Stomach smooth muscle (tissue), 2 donors: ENCODE measurements at regions not wholly inside any gene's neighbourhood (a gene's known extent, or its start where the extent isn't known, plus 50 kb on each side); places are given as distances from the start of the nearest gene placed in this dataset.

Source experiments
- H3K27ac ChIP-seq: one replicate; pipeline ENCODE4 v1.7.0; 2013; ENCODE audit warnings: mild to moderate bottlenecking, low read length, inconsistent platforms
- H3K27me3 ChIP-seq, 2 donors: one replicate each; pipeline ENCODE4 v1.7.0; 2013; ENCODE audit warnings: low read length in 2 of 2; ENCODE audit not compliant: insufficient read depth in 2 of 2, control insufficient read depth in 1 of 2
- H3K36me3 ChIP-seq, 2 donors: one replicate each; pipeline ENCODE4 v1.7.0; 2013; ENCODE audit warnings: low read length in 2 of 2; ENCODE audit not compliant: control insufficient read depth in 2 of 2, insufficient read depth in 2 of 2
- H3K4me1 ChIP-seq: one replicate; pipeline ENCODE4 v1.7.0; 2013; ENCODE audit warnings: low read length; ENCODE audit not compliant: control insufficient read depth, insufficient read depth
- H3K4me3 ChIP-seq, 2 donors: one replicate each; pipeline ENCODE4 v1.7.0; 2013; ENCODE audit warnings: low read length in 2 of 2
- H3K9ac ChIP-seq, 2 donors: one replicate each; pipeline ENCODE4 v1.7.0; 2013; ENCODE audit warnings: low read length in 2 of 2, mild to moderate bottlenecking in 1 of 2
- H3K9me3 ChIP-seq, 2 donors: one replicate each; pipeline ENCODE4 v1.7.0; 2013; ENCODE audit warnings: low read length in 2 of 2; ENCODE audit not compliant: control insufficient read depth in 2 of 2
- donor health status: healthy.
- donor health status: Pancreatic carcinoma.

DNA sequence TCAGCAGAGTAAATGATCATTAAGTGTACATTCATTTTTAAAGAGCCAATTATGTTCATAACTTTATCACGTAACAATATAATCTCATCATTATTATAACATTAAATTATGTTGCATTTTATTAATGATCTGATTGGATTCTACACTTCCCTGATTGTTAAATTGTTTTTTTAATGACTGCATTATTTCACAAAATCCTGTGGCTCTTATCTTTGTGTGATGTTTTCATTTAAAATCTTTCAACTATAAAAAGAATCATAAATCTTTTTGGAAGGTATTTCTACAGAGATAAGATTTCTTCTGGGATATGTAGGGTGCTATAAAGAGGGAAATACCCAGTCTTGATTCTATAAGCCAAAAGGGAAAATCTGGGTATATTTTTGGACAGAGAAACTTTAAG is 101.7 kb downstream of the ZIC5 start:
- H3K27me3 ChIP-seq, result no peaks in the 10 kb centered on the region
- H3K4me3 ChIP-seq, result no peak overlapping the region

DNA sequence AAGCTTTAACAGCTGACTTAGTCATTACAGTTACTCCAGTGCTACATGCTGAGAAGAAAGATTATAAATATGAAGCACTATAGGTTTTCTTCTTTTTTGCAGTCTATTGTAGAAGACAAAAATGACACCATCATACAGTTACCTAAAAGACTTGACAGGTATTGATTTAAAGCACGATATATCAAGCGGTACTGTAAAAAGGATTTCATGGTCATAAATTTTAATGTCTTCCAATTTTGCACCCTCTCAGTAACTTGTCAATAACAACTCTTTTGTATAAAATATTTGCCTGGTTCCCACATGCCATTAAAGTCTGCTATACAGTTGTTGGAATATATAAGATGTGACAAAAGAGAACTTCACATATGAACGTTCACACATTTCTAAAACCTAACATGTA is 102.8 kb downstream of the ZIC5 start:
- Histone ChIP-seq H3K27me3 (no peaks in the 10 kb centered on the region), H3K9ac (no peak overlapping the region), H3K4me1 (no peaks in the 10 kb centered on the region), H3K4me3 (no peak overlapping the region), H3K27ac (no peak overlapping the region), H3K9me3 (no peaks in the 10 kb centered on the region), H3K36me3 (peaks cover 0 to 2% of the 10 kb centered on the region in 2 donors)

More for the DNA sequence above, 101.7 kb downstream of the ZIC5 start:
- H3K9me3 ChIP-seq, result no peaks in the 10 kb centered on the region
- no peaks in the 10 kb centered on the region for H3K36me3 ChIP-seq
- no peak overlapping the region for H3K27ac ChIP-seq
- no peaks in the 10 kb centered on the region for H3K4me1 ChIP-seq
- no peak overlapping the region for H3K9ac ChIP-seq

DNA sequence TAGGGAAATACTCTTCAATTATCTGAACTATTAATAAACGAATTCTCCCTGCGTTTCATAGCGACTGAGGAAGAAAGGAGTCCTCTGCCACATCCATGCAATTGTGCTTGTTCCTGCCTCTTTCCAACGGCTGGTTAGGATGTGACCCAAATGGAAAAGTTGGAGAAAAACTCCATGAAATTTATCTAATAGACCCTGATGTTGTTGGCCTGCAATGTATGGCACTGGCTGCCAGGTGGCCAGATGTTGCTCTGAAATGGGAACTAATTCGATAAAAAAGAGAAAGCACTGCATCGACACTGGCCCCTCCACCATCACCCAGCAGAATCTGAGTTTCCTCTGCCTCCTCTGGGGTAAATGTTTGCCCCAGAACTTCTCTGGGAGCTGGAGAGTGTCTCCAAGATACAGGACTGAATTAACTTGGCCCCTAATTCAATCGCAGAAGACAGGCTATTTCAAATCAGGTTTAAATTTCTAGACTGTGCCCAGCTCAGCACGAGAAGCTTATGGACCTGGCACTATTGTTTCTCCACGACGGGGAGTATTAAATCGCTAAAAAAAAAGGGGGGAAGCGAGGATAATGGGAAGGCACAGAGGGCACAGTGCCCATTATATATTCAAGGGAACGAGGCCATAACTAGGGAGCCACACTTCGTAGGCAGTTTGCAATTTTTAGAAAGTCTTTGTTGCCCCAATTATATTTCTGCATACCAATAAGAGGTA is 103.9 kb downstream of the ZIC5 start:
- no peaks in the 10 kb centered on the region for H3K27me3 ChIP-seq
- peaks cover 0 to 2% of the 10 kb centered on the region in 2 donors for H3K36me3 ChIP-seq
- H3K4me1 ChIP-seq, result no peaks in the 10 kb centered on the region
- no peak overlapping the region for H3K4me3 ChIP-seq
- no peak overlapping the region for H3K9ac ChIP-seq
- no peak overlapping the region for H3K27ac ChIP-seq
- no peaks in the 10 kb centered on the region for H3K9me3 ChIP-seq

DNA sequence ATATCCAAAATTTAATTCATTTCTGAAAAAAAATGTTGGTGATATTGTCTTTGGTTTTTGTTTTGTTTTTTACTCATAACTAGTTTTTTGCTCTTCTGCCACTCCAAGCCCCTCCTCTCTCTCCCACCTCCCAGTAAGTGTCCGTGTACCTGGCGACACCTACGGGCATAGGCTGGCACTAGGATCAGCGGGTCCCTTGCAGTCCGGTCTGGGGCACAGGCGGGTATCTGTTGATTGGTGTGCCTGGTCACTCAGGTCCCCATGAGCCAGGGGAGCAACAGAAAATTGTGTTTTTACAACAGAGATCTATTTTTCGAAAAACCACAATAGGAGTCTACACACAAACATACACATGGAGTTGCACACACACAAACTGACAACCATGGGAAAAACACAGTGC is 104.8 kb downstream of the ZIC5 start:
- Histone ChIP-seq H3K4me1 (no peaks in the 10 kb centered on the region), H3K9me3 (no peaks in the 10 kb centered on the region), H3K9ac (no peak overlapping the region), H3K4me3 (no peak overlapping the region), H3K27ac (no peak overlapping the region), H3K36me3 (peaks cover 0 to 2% of the 10 kb centered on the region in 2 donors), H3K27me3 (no peaks in the 10 kb centered on the region)

DNA sequence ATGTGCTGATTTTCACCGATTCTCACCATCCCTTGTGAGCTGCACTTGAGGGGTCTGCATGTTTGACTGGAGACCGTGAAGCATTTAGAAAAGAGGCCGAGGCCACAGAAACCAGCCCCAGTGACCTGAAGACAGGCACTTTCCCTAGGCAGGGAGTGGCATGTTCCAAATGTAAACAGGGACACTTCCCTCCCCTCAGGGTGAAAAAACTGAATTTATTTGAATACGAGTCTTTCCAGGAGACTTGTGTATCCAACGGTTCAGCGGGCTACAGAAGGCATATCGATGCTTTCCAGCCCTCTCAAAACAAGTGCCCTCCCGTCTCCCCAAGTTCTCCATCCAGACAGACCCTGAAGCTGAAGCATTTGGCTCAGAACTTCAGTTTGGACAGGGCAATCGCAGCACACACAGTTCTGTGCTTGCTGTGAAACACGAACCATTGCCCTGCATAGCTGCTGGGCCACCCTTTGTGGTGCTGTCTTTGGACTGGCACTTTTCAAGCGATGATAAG is 106.1 kb downstream of the ZIC5 start:
- H3K9me3 ChIP-seq, result no peaks in the 10 kb centered on the region
- no peak overlapping the region for H3K27ac ChIP-seq
- H3K4me1 ChIP-seq, result no peaks in the 10 kb centered on the region
- H3K27me3 ChIP-seq, result no peaks in the 10 kb centered on the region
- no peak overlapping the region for H3K4me3 ChIP-seq
- peaks cover 0 to 2% of the 10 kb centered on the region in 2 donors for H3K36me3 ChIP-seq
- no peak overlapping the region for H3K9ac ChIP-seq

DNA sequence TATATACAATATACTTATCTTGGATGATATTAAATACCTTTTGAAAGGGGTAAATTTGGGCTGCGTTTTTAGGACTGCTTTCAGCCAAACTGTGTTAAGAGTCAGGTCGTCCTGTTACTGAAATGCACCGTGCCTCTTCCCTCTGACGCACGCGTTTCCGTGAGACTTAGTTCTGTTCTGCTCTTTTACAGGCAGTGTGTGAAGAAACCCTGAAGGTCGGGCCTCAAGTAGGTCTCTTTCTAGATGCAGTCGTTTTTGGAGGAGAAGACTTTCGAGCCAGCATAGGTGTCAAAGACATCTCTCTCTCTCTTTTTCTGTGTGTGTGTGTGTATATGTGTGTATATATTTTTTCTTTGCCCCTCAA is 107.0 kb downstream of the ZIC5 start:
- no peaks in the 10 kb centered on the region for H3K9me3 ChIP-seq
- H3K36me3 ChIP-seq, result peaks cover 0 to 2% of the 10 kb centered on the region in 2 donors
- no peak overlapping the region for H3K4me3 ChIP-seq
- no peak overlapping the region for H3K27ac ChIP-seq
- H3K9ac ChIP-seq, result no peak overlapping the region
- no peaks in the 10 kb centered on the region for H3K4me1 ChIP-seq
- no peaks in the 10 kb centered on the region for H3K27me3 ChIP-seq

DNA sequence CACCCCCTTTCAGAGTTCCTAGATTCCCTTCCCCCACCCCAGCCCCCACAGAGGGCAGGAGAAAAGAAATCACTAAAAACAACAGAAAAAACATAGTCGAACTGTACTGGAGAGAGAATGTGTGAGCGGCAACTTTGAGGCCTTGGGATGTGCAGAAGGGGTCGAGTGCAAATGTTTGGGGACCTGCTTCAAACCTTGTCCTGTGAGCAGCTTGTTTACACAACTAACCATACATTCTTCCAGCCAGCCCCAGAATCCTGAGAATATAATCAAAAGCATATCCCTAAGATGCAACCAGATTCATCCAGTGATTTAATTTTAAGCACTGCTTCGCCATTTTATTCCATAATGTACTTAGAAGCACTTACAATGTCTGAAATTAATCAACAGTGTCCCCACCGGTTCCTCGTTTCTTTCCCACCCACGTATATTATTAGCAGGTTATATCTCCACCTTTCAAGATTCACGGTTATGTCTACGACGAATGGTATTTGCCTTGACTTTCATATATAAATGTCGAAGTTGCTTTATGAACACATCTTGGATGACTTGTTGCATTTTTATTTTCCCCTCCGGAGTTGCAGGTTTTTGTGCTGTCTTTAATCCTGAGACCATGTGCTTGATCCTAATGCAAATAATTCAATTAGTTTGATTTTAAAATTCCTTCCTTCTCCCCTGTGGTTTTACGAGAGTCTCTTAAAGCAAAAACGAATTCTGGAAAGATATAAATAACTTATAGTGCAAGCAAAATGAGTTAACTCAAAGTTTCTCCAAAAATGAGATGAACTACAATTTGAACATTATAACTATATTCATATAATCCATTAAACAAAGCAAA is 107.6 kb downstream of the ZIC5 start:
- Histone ChIP-seq H3K27ac (no peak overlapping the region), H3K27me3 (no peaks in the 10 kb centered on the region), H3K4me1 (no peaks in the 10 kb centered on the region), H3K36me3 (peaks cover 0 to 2% of the 10 kb centered on the region in 2 donors), H3K4me3 (no peak overlapping the region), H3K9ac (no peak overlapping the region), H3K9me3 (no peaks in the 10 kb centered on the region)

DNA sequence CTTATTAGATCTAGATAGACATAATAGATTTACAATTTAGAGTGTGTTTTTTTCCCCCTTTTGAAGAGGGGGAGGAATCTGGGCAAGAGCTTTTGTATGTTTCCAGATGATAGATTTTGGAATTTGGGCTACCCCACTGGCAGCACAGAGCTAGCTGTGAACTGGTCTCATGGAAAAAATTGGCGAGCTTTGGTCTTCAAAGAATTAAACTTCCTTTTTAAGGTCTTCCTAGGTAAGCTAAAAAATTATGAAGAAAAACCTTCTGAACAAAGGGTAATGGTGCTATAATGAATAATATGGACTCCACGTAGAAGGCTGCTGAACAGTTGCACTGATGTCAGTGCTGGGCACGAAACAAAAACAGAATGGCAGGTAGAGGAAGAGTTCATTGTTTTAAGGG is 109.3 kb downstream of the ZIC5 start:
- no peaks in the 10 kb centered on the region for H3K4me1 ChIP-seq
- H3K4me3 ChIP-seq, result no peak overlapping the region
- H3K36me3 ChIP-seq, result peaks cover 0 to 2% of the 10 kb centered on the region in 2 donors
- no peak overlapping the region for H3K9ac ChIP-seq
- no peaks in the 10 kb centered on the region for H3K27me3 ChIP-seq
- no peak overlapping the region for H3K27ac ChIP-seq
- H3K9me3 ChIP-seq, result no peaks in the 10 kb centered on the region

DNA sequence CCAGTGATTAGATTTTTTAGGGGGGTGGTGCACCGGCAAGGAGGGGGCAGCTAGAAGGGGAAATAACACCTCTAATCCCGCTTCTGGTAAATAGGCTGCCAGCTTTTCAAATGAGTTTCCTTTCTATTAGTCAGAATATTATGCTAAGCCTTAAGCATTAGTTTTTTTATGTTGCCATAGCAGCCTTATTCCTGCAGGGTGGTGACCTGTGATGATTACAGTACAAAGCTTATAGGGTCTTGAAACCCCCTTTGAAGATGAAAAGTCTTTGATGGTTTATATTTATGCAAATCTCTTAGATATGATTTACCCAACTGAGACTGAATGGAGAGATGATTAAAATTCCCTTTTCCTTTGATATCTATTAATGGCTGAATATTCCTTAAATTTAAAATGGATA is 109.8 kb downstream of the ZIC5 start:
- H3K27ac ChIP-seq, result no peak overlapping the region

DNA sequence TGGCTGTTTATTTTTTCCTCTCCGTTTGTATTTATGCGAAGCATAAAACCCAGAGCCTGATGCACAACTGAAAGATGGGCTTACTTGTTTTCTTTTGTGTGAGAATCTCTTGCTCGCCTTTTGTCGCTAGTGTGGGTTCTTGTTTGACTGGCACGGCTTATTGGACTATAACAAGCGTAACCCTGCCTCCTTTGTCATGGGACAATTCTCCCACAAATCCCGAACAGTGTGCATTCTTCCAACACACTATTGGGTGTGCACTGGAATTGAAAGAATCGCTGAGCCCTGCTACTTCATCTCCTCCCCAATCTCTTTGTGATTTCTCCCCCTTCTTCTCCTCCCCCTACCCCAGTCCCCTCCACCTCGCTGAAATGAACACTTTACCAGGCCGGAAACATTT is 110.8 kb downstream of the ZIC5 start:
- Histone ChIP-seq H3K27me3 (no peaks in the 10 kb centered on the region), H3K36me3 (peaks cover 0 to 2% of the 10 kb centered on the region in 2 donors), H3K9ac (no peak overlapping the region), H3K4me3 (no peak overlapping the region), H3K4me1 (no peaks in the 10 kb centered on the region), H3K27ac (no peak overlapping the region), H3K9me3 (no peaks in the 10 kb centered on the region)

More for the DNA sequence above, 109.8 kb downstream of the ZIC5 start:
- peaks cover 0 to 2% of the 10 kb centered on the region in 2 donors for H3K36me3 ChIP-seq
- no peaks in the 10 kb centered on the region for H3K4me1 ChIP-seq
- no peak overlapping the region for H3K4me3 ChIP-seq
- H3K9me3 ChIP-seq, result no peaks in the 10 kb centered on the region
- H3K27me3 ChIP-seq, result no peaks in the 10 kb centered on the region
- no peak overlapping the region for H3K9ac ChIP-seq
